Ishikawa (cell line): ENCODE measurements at regions not wholly inside any gene's neighbourhood (a gene's known extent, or its start where the extent isn't known, plus 50 kb on each side); places are given as distances from the start of the nearest gene placed in this dataset.

ENCODE experiments used
- CREB1 ChIP-seq: IDR thresholded peaks from 2 replicates; pipeline ENCODE4 v1.6.1; 2012; ENCODE audit warnings: low read depth
- EGR1 ChIP-seq: IDR thresholded peaks from 2 replicates; pipeline ENCODE4 v1.6.1; 2012
- EP300 ChIP-seq: IDR thresholded peaks from 2 replicates; pipeline ENCODE4 v1.6.1; 2012; ENCODE audit warnings: borderline replicate concordance
- RAD21 ChIP-seq: IDR thresholded peaks from 2 replicates; pipeline ENCODE4 v1.6.1; 2012; ENCODE audit warnings: low read depth
- TEAD4 ChIP-seq: IDR thresholded peaks from 2 replicates; pipeline ENCODE4 v1.6.1; 2012
- YY1 ChIP-seq: IDR thresholded peaks from 2 replicates; pipeline ENCODE4 v1.6.1; 2012; ENCODE audit warnings: low read depth
- TF ChIP-seq, protein P1 (sequence below): IDR thresholded peaks from 2 replicates; pipeline ENCODE4 v1.6.1; 2012; ENCODE audit warnings: low read depth, mild to moderate bottlenecking
- TF ChIP-seq, protein P2 (sequence below): IDR thresholded peaks from 2 replicates; pipeline ENCODE4 v1.6.1; 2012

DNA sequence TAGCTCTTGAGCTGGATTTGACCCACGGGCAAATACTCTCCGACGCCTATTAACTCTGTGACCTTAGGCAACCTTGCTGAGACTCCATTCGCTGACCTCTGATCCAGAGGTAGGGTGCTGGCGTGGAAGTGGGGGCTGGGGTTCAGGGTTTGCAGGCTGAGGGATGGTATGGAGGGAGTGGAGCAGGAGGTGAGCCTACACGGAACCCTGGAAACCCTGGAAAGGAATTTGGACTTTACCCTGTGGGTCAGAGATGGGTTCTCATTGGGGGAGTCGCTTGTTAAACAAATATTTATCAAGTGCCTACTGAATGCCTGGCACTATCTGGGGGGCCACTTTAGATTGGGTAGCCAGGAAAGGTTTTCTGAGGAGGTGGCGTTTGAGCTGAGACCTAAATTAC lies 58.2 kb upstream of the FZD7 start:
- TF ChIP-seq, protein P1, sequence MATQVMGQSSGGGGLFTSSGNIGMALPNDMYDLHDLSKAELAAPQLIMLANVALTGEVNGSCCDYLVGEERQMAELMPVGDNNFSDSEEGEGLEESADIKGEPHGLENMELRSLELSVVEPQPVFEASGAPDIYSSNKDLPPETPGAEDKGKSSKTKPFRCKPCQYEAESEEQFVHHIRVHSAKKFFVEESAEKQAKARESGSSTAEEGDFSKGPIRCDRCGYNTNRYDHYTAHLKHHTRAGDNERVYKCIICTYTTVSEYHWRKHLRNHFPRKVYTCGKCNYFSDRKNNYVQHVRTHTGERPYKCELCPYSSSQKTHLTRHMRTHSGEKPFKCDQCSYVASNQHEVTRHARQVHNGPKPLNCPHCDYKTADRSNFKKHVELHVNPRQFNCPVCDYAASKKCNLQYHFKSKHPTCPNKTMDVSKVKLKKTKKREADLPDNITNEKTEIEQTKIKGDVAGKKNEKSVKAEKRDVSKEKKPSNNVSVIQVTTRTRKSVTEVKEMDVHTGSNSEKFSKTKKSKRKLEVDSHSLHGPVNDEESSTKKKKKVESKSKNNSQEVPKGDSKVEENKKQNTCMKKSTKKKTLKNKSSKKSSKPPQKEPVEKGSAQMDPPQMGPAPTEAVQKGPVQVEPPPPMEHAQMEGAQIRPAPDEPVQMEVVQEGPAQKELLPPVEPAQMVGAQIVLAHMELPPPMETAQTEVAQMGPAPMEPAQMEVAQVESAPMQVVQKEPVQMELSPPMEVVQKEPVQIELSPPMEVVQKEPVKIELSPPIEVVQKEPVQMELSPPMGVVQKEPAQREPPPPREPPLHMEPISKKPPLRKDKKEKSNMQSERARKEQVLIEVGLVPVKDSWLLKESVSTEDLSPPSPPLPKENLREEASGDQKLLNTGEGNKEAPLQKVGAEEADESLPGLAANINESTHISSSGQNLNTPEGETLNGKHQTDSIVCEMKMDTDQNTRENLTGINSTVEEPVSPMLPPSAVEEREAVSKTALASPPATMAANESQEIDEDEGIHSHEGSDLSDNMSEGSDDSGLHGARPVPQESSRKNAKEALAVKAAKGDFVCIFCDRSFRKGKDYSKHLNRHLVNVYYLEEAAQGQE, result no peak
- TF ChIP-seq YY1, result no peak
- TF ChIP-seq, protein P2, sequence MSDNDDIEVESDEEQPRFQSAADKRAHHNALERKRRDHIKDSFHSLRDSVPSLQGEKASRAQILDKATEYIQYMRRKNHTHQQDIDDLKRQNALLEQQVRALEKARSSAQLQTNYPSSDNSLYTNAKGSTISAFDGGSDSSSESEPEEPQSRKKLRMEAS, result no peak
- TF ChIP-seq CREB1, result no peak
- TF ChIP-seq EP300, result no peak
- no peak for TF ChIP-seq TEAD4
- TF ChIP-seq EGR1, result no peak
- TF ChIP-seq RAD21, result no peak
